Mucosa of descending colon (tissue), 3 donors: ENCODE measurements at regions not wholly inside any gene's neighbourhood (a gene's known extent, or its start where the extent isn't known, plus 50 kb on each side); places are given as distances from the start of the nearest gene placed in this dataset.

ENCODE experiments used
- ATAC-seq: fragments of 200-7000 bp; cut with Tn5 transposase; one replicate; pipeline ENCODE4 v1.9.1; 2020; ENCODE audit warnings: mild to moderate bottlenecking, moderate library complexity
- DNase-seq, 3 donors: peaks; one replicate each; pipeline ENCODE4 v3.0.0-alpha.2; 2020
- H3K36me3 ChIP-seq: fragments of 200-600 bp; one replicate; pipeline ENCODE4 v1.8.0; 2021; ENCODE audit warnings: low read depth, mild to moderate bottlenecking
- H3K4me1 ChIP-seq: fragments of 200-600 bp; one replicate; pipeline ENCODE4 v1.8.0; 2021; ENCODE audit warnings: low read depth, mild to moderate bottlenecking
- H3K4me3 ChIP-seq: fragments of 200-600 bp; one replicate; pipeline ENCODE4 v1.8.0; 2021; ENCODE audit warnings: mild to moderate bottlenecking
- H3K9me3 ChIP-seq: fragments of 200-600 bp; one replicate; pipeline ENCODE4 v1.8.0; 2021; ENCODE audit warnings: mild to moderate bottlenecking
- CTCF ChIP-seq: fragments of 200-600 bp; IDR thresholded peaks from one replicate; pipeline ENCODE4 v1.8.0; 2022; ENCODE audit warnings: antibody characterized with exemption, mild to moderate bottlenecking
- intact Hi-C, 2 donors: fragments of 100-400 bp; cut with DNase I in 1 of 2; cut with micrococcal nuclease in 1 of 2; formaldehyde crosslinking; loops; one replicate each; pipeline versions ENCODE4 v1.11.0 to v1.11.1; 2022; cut with DNase I, micrococcal nuclease
- donor health status: DM: no; HTN: no; CAD: no; lungs with moderate emphysema.
- donor health status: DM: no; HTN: no; CAD: no.
- donor health status: DM: no; HTN: yes; CAD: no.

DNA sequence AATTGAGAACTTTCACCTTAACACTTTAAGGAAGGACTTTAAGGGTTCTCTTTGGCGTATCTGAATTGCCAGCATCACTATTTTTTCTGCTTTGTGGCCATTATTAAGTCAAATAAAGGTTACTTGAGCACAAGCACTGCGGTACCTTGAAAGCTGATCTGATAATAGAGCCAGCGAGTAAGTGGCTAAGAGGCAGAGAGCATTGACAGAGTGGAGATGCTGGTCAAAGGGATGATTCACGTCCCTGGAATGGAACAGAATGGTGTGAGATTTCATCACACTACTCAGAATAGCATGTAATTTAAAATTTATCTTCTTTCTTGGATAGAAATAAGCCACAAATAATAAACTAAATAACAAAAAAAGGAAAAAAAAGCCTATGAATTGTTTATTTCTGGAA, 57.1 kb upstream of the NPFFR2 start:
- intact Hi-C loops = no loop called here
- ATAC-seq = no peak

DNA sequence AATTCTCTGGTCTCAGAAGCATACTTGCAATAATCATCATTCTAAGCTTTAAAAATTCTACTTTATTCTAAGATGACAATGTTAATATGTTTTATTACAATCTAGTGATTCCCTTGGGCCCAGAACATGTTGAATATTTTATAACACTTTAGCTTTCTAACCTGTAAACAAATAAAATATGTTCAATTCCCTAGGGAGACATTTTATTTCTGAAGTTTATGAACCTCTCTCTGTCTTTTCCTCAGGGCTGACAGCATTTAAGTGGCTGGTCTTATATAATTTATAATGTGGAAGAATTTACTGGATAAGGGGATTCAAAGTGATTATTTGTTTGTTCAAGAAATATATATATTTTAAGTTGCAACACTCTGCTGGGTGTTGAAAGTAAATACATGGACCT, 55.3 kb upstream of the NPFFR2 start:
- Histone ChIP-seq H3K4me1 (no peaks in the 10 kb centered on the region), H3K36me3 (no peaks in the 10 kb centered on the region), H3K9me3 (no peaks in the 10 kb centered on the region), H3K4me3 (no peak overlapping the region)
- DNase-seq = no peak
- no peak for TF ChIP-seq CTCF
- intact Hi-C loops = no loop called here
- no peak for ATAC-seq

More for the DNA sequence above, 57.1 kb upstream of the NPFFR2 start:
- Histone ChIP-seq H3K4me1 (no peaks in the 10 kb centered on the region), H3K36me3 (no peaks in the 10 kb centered on the region), H3K4me3 (no peak overlapping the region), H3K9me3 (no peaks in the 10 kb centered on the region)
- no peak for TF ChIP-seq CTCF
- DNase-seq = no peak

GRCh38 chr4:71978210-71978835, 53.5 kb upstream of the NPFFR2 start:
- TF ChIP-seq CTCF = no peak
- intact Hi-C loops = no loop called here
- DNase-seq (no peak), ATAC-seq (no peak)
- no peaks in the 10 kb centered on the region for H3K9me3 ChIP-seq
- H3K36me3 ChIP-seq = no peaks in the 10 kb centered on the region
- no peak overlapping the region for H3K4me3 ChIP-seq
- H3K4me1 ChIP-seq = no peaks in the 10 kb centered on the region

DNA sequence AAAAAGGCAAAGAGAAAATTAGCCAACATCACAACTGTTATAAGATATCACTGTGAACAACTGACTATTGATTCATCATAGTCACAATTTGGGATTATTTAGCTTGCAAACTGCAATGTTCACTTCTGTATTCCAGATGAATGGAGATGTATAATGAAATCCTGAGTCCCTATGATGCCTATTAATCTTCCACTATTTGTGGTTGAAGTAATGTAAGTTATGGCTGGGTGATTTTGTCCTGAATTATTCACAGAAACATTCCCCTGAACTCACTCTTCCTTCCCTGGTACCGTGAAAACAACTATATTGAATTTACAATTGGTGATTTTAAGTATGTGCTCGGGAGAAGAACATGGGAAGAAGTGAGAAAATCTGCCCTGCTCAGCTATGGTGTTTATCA, 50.8 kb upstream of the NPFFR2 start:
- no peak overlapping the region for H3K4me3 ChIP-seq
- ATAC-seq = no peak
- no peak for TF ChIP-seq CTCF
- intact Hi-C loops = no loop called here
- H3K4me1 ChIP-seq = no peaks in the 10 kb centered on the region
- no peaks in the 10 kb centered on the region for H3K9me3 ChIP-seq
- DNase-seq = no peak
- H3K36me3 ChIP-seq = no peaks in the 10 kb centered on the region
